Glutamatergic neuron (in vitro differentiated cells): ENCODE measurements at regions not wholly inside any gene's neighbourhood (a gene's known extent, or its start where the extent isn't known, plus 50 kb on each side); places are given as distances from the start of the nearest gene placed in this dataset.
"Not testable (repeated sequence)": the region's sequence is repeated elsewhere in the genome, so short reads cannot be mapped to it uniquely, and the experiment has no call there.

Experiments used
- DNase-seq: peaks from one replicate; pipeline ENCODE4 v3.0.0; 2022
- H3K27ac Mint-ChIP-seq: one replicate; pipeline ENCODE4 v1.8.0; 2020; ENCODE audit warnings: mild to moderate bottlenecking, mixed read lengths, inconsistent platforms; ENCODE audit not compliant: unreplicated experiment
- H3K27me3 Mint-ChIP-seq: one replicate; pipeline ENCODE4 v1.8.0; 2020; ENCODE audit warnings: mild to moderate bottlenecking, moderate library complexity, mixed read lengths, inconsistent platforms; ENCODE audit not compliant: unreplicated experiment
- H3K36me3 Mint-ChIP-seq: one replicate; pipeline ENCODE4 v1.8.0; 2020; ENCODE audit warnings: mild to moderate bottlenecking, mixed read lengths, inconsistent platforms; ENCODE audit not compliant: unreplicated experiment
- H3K4me1 Mint-ChIP-seq: one replicate; pipeline ENCODE4 v1.8.0; 2020; ENCODE audit warnings: mild to moderate bottlenecking, low read depth, mixed read lengths, inconsistent platforms; ENCODE audit not compliant: unreplicated experiment
- H3K4me3 Mint-ChIP-seq: one replicate; pipeline ENCODE4 v1.8.0; 2020; ENCODE audit warnings: mild to moderate bottlenecking, mixed read lengths, inconsistent platforms; ENCODE audit not compliant: unreplicated experiment
- H3K9me3 Mint-ChIP-seq: one replicate; pipeline ENCODE4 v1.8.0; 2020; ENCODE audit warnings: mild to moderate bottlenecking, moderate library complexity, mixed read lengths, inconsistent platforms; ENCODE audit not compliant: unreplicated experiment
- CTCF ChIP-seq: fragments of 200-600 bp; sonication (generic); IDR thresholded peaks from one replicate; pipeline ENCODE4 v1.5.0; 2021; ENCODE audit not compliant: partially characterized antibody, unreplicated experiment

DNA sequence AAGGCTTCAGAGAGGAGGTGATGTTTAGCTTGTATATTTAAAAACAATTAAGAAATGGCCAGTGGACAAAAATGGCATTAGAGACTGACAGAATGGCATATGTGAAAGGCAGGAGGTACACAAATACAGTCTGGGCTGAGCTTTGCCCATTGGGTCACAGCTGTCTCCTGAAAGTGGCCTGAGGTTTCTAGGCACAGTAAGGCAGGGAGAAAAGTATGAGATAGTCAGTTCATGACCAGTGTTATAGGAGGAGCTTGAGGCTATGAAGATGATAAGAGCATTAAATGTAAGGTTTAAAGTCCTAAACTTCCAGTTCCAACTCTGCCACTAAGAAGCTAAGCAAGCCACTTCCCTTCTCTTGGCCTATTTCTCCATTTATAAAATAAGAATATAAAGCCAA is 111.2 kb upstream of the SETMAR start:
- H3K36me3 Mint-ChIP-seq, result no peaks in the 10 kb centered on the region
- H3K4me3 Mint-ChIP-seq, result no peak overlapping the region
- no peaks in the 10 kb centered on the region for H3K27me3 Mint-ChIP-seq
- no peak for DNase-seq
- no peaks in the 10 kb centered on the region for H3K9me3 Mint-ChIP-seq
- H3K27ac Mint-ChIP-seq, result no peak overlapping the region
- no peak for TF ChIP-seq CTCF
- peaks cover 3% of the 10 kb centered on the region for H3K4me1 Mint-ChIP-seq

GRCh38 chr3:4195006-4195405 is 108.2 kb upstream of the SETMAR start:
- no peak for DNase-seq
- H3K9me3 Mint-ChIP-seq, result no peaks in the 10 kb centered on the region
- peaks cover 9% of the 10 kb centered on the region for H3K4me1 Mint-ChIP-seq
- H3K36me3 Mint-ChIP-seq, result no peaks in the 10 kb centered on the region
- H3K4me3 Mint-ChIP-seq, result no peak overlapping the region
- H3K27ac Mint-ChIP-seq, result no peak overlapping the region
- no peaks in the 10 kb centered on the region for H3K27me3 Mint-ChIP-seq
- no peak for TF ChIP-seq CTCF

DNA sequence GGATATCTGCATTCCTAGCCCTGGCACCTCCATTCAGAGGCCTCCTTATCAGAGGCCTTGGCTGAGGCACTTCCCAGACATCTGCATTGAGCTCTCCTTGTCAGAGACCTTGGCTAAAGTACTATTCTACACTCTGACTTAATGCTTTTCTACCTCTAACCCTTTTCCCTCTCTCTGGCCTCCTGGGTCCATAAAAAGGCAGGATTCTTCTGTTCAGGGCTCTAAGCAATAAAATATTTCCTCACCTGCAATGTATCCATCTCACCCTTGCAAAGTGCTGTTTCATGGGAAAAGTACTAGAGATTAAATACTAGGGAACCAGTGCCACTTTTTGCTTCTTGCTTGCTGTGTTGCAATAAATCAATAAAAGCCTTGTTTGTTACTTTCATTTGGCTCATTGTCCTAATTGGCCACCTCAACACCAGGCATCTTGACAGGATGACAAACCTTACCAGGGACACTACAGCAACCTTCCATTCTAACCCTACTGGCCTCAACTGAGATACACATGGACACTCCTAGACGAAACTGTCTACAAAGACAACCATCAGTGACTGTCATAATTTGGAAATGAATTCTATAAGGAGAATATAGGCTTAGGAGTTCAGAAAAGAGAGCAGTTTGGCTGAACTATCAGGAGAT is 106.5 kb upstream of the SETMAR start:
- Mint-ChIP-seq H3K27me3 (no peaks in the 10 kb centered on the region), H3K36me3 (no peaks in the 10 kb centered on the region), H3K4me3 (no peak overlapping the region), H3K27ac (no peak overlapping the region), H3K4me1 (peaks cover 9% of the 10 kb centered on the region), H3K9me3 (no peaks in the 10 kb centered on the region)
- TF ChIP-seq CTCF, result no peak
- no peak for DNase-seq

GRCh38 chr3:4197670-4198069 is 105.5 kb upstream of the SETMAR start:
- Mint-ChIP-seq H3K27me3 (no peaks in the 10 kb centered on the region), H3K4me3 (no peak overlapping the region), H3K4me1 (peaks cover 9% of the 10 kb centered on the region), H3K36me3 (no peaks in the 10 kb centered on the region), H3K27ac (no peak overlapping the region), H3K9me3 (peaks cover 1% of the 10 kb centered on the region)
- no peak for TF ChIP-seq CTCF
- DNase-seq, result no peak

GRCh38 chr3:4198491-4198890 is 104.7 kb upstream of the SETMAR start:
- Mint-ChIP-seq H3K4me3 (no peak overlapping the region), H3K36me3 (no peaks in the 10 kb centered on the region), H3K4me1 (peaks cover 9% of the 10 kb centered on the region), H3K27me3 (no peaks in the 10 kb centered on the region), H3K9me3 (peaks cover 1% of the 10 kb centered on the region), H3K27ac (no peak overlapping the region)
- TF ChIP-seq CTCF, result no peak
- DNase-seq, result no peak

DNA sequence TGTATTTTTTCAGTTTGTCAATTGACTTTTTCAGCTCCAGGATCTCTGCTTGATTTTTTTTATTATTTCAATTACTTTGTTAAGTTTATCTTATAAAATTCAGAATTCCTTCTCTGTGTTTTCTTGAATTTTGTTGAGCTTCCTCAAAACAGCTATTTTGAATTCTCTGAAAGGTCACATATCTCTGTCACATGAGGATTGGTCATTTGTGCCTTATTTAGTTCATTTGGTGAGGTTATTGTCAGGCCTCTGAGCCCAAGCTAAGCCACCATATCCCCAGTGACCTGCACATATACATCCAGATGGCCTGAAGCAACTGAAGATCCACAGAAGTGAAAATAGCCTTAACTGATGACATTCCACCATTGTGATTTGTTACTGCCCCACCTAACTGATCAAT is 98.4 kb upstream of the SETMAR start:
- H3K27me3 Mint-ChIP-seq, H3K4me3 Mint-ChIP-seq, H3K9me3 Mint-ChIP-seq, H3K36me3 Mint-ChIP-seq, DNase-seq, H3K27ac Mint-ChIP-seq, H3K4me1 Mint-ChIP-seq: not testable (repeated sequence)
